HG02759 (cell line): ENCODE measurements at regions not wholly inside any gene's neighbourhood (a gene's known extent, or its start where the extent isn't known, plus 50 kb on each side); places are given as distances from the start of the nearest gene placed in this dataset.

Experiments used
- ATAC-seq: cut with Tn5 transposase; IDR thresholded peaks from one replicate; pipeline ENCODE4 v1.9.1; 2021; ENCODE audit warnings: mild to moderate bottlenecking, moderate library complexity; ENCODE audit not compliant: unreplicated experiment

GRCh38 chr2:133716166-133716565, 147.9 kb upstream of the NCKAP5 start:
- no peak for ATAC-seq

GRCh38 chr2:133717497-133717896, 149.2 kb upstream of the NCKAP5 start:
- ATAC-seq, result no peak

DNA sequence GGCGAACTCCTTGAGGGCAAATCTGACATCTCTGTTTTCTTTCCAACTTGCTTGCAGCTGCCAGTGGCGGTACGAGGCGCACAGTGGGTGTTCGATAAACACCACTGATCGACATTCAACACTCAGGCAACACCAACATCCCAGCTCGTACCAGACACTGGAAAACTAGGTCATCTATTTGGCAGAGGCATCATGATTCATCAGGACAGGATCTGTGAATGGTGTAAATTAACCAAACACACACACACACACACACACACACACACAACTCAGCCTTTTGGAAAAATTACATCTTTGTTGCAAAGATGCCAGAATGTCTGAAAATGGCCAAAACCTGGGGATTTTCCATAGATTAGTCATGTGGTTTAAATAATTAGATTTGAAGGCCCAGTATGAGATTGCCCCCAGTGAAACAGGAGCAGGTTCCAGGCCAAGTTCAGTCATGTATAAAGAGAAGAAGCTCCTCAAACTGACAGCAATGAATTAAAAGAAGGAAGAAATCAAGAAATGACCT, 150.5 kb upstream of the NCKAP5 start:
- no peak for ATAC-seq

GRCh38 chr2:133720429-133720828, 152.2 kb upstream of the NCKAP5 start:
- ATAC-seq, result no peak

- no peak for ATAC-seq
Measured at GRCh38 chr2:133721118-133721517, 152.9 kb upstream of the NCKAP5 start.

- no peak for ATAC-seq
Measured at GRCh38 chr2:133723133-133723532, 154.9 kb upstream of the NCKAP5 start.

GRCh38 chr2:133726973-133727372, 158.7 kb upstream of the NCKAP5 start:
- no peak for ATAC-seq

- ATAC-seq, result no peak
Measured at GRCh38 chr2:133732059-133732458, 163.8 kb upstream of the NCKAP5 start.

- ATAC-seq, result no peak
Measured at GRCh38 chr2:133732982-133733900, 165.0 kb upstream of the NCKAP5 start.

DNA sequence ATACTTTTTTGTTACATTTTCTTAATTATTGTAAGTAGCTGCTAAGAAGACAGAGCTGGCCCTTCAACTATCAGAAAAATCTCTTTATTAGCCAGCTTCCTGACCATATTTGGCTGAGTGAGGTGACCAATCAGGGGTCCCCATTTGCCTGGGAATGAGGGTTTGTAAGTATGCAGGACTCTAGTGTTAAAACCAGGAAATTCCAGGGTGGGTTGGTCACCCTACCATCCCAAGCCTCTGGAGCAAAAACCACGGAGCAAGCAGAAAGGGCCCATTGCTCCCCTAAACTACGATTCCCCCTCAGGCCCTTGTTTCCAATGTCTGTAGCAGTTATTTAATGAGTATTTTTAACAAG, 165.6 kb upstream of the NCKAP5 start:
- ATAC-seq, result no peak

GRCh38 chr2:133734716-133735495, 166.6 kb upstream of the NCKAP5 start:
- ATAC-seq, result no peak

DNA sequence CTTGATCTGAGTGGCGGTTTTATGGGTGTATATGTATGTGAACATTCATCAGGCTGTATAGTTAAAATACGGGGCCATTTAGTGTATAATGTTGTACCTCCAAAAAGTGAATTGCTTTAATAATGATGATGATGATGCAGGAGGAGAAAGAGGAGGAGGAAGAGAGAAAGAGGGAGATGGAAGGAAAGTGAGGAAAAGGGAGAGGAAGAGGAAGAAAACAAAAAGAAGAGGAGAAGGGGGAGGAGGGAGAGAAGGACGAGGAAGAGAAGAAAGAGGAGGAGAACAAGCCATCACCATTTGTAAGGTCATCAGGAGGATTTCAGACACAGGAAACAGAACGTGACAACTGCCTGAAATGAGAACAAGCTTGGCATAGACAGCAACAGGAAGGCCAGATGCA, 168.4 kb upstream of the NCKAP5 start:
- no peak for ATAC-seq

- no peak for ATAC-seq
Measured at GRCh38 chr2:133737242-133737993, 169.2 kb upstream of the NCKAP5 start.

DNA sequence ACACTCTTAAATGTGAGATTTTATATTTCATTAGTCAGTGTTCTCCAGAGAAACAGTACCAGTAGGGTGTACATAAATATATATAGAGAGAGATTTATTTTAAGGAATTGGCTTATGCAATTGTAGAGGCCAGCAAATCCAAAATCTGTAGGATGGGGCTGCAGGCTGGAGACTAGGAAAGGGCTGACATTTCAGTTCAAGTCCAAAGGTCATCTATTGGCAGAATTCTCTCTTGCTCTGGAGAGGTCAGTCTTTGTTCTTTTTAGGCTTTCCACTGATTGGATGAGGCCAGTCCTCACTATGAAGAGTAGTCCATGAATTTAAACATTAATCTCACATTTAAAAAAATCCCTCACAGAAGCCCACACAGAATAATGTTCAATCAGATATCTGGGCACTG, 170.8 kb upstream of the NCKAP5 start:
- ATAC-seq, result no peak

- ATAC-seq, result no peak
Measured at GRCh38 chr2:133740500-133740899, 172.2 kb upstream of the NCKAP5 start.

GRCh38 chr2:133748007-133748700, 179.9 kb upstream of the NCKAP5 start:
- ATAC-seq, result no peak

DNA sequence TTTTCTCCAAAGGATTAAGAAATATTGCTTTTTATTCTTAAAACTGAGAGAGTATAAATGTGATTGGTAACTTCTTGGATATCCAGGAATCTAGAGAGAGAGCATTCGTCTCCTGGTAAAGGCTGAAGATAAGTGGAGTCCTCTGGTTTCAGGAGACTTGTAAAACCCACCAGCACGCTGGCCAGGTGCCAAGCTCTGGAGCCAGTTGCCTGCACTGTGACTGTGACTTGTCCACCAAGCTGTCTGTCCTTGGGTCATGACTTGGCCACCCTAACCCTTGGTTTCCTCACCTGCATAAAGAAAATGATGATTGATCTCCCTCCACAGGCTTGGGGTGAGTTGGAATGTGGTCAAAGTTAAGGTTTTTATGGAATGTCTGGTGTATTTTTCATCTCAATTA, 185.4 kb upstream of the NCKAP5 start:
- ATAC-seq, result no peak

GRCh38 chr2:133755480-133756300, 187.4 kb upstream of the NCKAP5 start:
- no peak for ATAC-seq

- ATAC-seq, result no peak
Measured at GRCh38 chr2:133756833-133757232, 188.6 kb upstream of the NCKAP5 start.

- no peak for ATAC-seq
Measured at GRCh38 chr2:133760376-133760775, 192.1 kb upstream of the NCKAP5 start.
